CD4-positive, alpha-beta T cell (primary cell): ENCODE measurements at regions not wholly inside any gene's neighbourhood (a gene's known extent, or its start where the extent isn't known, plus 50 kb on each side); places are given as distances from the start of the nearest gene placed in this dataset.

Source experiments
- ATAC-seq: fragments of 200-7000 bp; cut with Tn5 transposase; one replicate; pipeline ENCODE4 v1.10.0; 2022; ENCODE audit warnings: mild to moderate bottlenecking; ENCODE audit not compliant: poor library complexity
- CTCF ChIA-PET: fragments of 350-600 bp; sonication (Branson Sonifier 250); formaldehyde crosslinking; loops from one replicate; lab custom pipeline; 2021; ENCODE audit warnings: antibody characterized with exemption, inconsistent platforms; lab: Charles Lee
- POLR2A ChIA-PET: fragments of 350-600 bp; sonication (Branson Sonifier 250); formaldehyde crosslinking; loops from one replicate; lab custom pipeline; 2021; ENCODE audit warnings: antibody characterized with exemption, inconsistent platforms; lab: Charles Lee
- DNase-seq, 14 experiments: peaks; one replicate each; pipeline ENCODE4 v3.0.0-alpha.2; 2013 to 2020; ENCODE audit warnings: mixed read lengths in 2 of 14
- H3K27ac ChIP-seq, 2 donors: one replicate each; pipeline versions ENCODE4 v1.5.1 to v1.7.0; 2013; ENCODE audit warnings: low read length in 2 of 2, low read depth in 1 of 2, mild to moderate bottlenecking in 1 of 2
- H3K27me3 ChIP-seq, 2 experiments: 1 replicate in 1 of 2; 2 replicates in 1 of 2; pipeline versions ENCODE4 v1.6.1 to v1.7.0; 2013; ENCODE audit warnings: low read length in 2 of 2, control low read depth in 1 of 2, mild to moderate bottlenecking in 1 of 2, moderate library complexity in 1 of 2; ENCODE audit not compliant: insufficient read depth in 2 of 2, control insufficient read depth in 1 of 2
- H3K36me3 ChIP-seq: one replicate; pipeline ENCODE4 v1.6.1; 2013; ENCODE audit warnings: low read length, control low read depth; ENCODE audit not compliant: insufficient read depth
- H3K4me1 ChIP-seq: one replicate; pipeline ENCODE4 v1.6.1; 2013; ENCODE audit warnings: low read length, control low read depth; ENCODE audit not compliant: insufficient read depth
- H3K4me3 ChIP-seq: one replicate; pipeline ENCODE4 v1.5.1; 2013; ENCODE audit warnings: mild to moderate bottlenecking, low read length, moderate library complexity
- H3K9me3 ChIP-seq, 2 experiments: 1 replicate in 1 of 2; 2 replicates in 1 of 2; pipeline versions ENCODE4 v1.6.1 to v1.7.0; 2013; ENCODE audit warnings: low read length in 2 of 2, mild to moderate bottlenecking in 2 of 2, control low read depth in 1 of 2, moderate library complexity in 1 of 2; ENCODE audit not compliant: control insufficient read depth in 1 of 2, insufficient read depth in 1 of 2
- H3K27ac Mint-ChIP-seq: one replicate; pipeline ENCODE4 v1.8.0; 2020; ENCODE audit warnings: mixed read lengths
- H3K27me3 Mint-ChIP-seq: one replicate; pipeline ENCODE4 v1.8.0; 2021; ENCODE audit warnings: mixed read lengths
- H3K36me3 Mint-ChIP-seq: one replicate; pipeline ENCODE4 v1.8.0; 2021; ENCODE audit warnings: low read depth, mixed read lengths
- H3K4me1 Mint-ChIP-seq: one replicate; pipeline ENCODE4 v1.8.0; 2021; ENCODE audit warnings: low read depth, mixed read lengths
- H3K4me3 Mint-ChIP-seq: one replicate; pipeline ENCODE4 v1.8.0; 2020; ENCODE audit warnings: mild to moderate bottlenecking, mixed read lengths
- H3K9me3 Mint-ChIP-seq: one replicate; pipeline ENCODE4 v1.8.0; 2020; ENCODE audit warnings: mixed read lengths
- CTCF ChIP-seq: fragments of 200-600 bp; IDR thresholded peaks from one replicate; pipeline ENCODE4 v1.8.0; 2022; ENCODE audit warnings: antibody characterized with exemption, mild to moderate bottlenecking
- intact Hi-C, 2 experiments: fragments of 100-400 bp; cut with DNase I in 1 of 2; cut with micrococcal nuclease in 1 of 2; formaldehyde crosslinking; loops; one replicate each; pipeline versions ENCODE4 v1.15.1 to v1.9.0; 2023 to 2025; cut with DNase I, micrococcal nuclease

- Mint-ChIP-seq H3K36me3 (no peaks in the 10 kb centered on the region), H3K4me1 (no peaks in the 10 kb centered on the region), H3K27me3 (no peaks in the 10 kb centered on the region), H3K27ac (no peak overlapping the region), H3K9me3 (no peaks in the 10 kb centered on the region), H3K4me3 (no peak overlapping the region)
- no peak overlapping the region for H3K27ac ChIP-seq
- CTCF ChIA-PET: no interaction called here
- no peak for DNase-seq
- H3K36me3 ChIP-seq: no peaks in the 10 kb centered on the region
- H3K4me1 ChIP-seq: no peaks in the 10 kb centered on the region
- POLR2A ChIA-PET: no interaction called here
- no peak for TF ChIP-seq CTCF
- ATAC-seq: no peak
- H3K4me3 ChIP-seq: no peak overlapping the region
- no peaks in the 10 kb centered on the region for H3K27me3 ChIP-seq
- intact Hi-C loops: no loop called here
- H3K9me3 ChIP-seq: no peaks in the 10 kb centered on the region
Measured at GRCh38 chr5:92561411-92561959, 1019.5 kb downstream of the NR2F1-AS1 start.

- H3K4me1 ChIP-seq: no peaks in the 10 kb centered on the region
- ChIA-PET POLR2A (no interaction called here), CTCF (no interaction called here)
- intact Hi-C loops: no loop called here
- no peak overlapping the region for H3K4me3 Mint-ChIP-seq
- H3K27ac Mint-ChIP-seq: no peak overlapping the region
- H3K9me3 ChIP-seq: no peaks in the 10 kb centered on the region
- no peak overlapping the region for H3K27ac ChIP-seq
- H3K4me3 ChIP-seq: no peak overlapping the region
- no peaks in the 10 kb centered on the region for H3K27me3 Mint-ChIP-seq
- H3K36me3 Mint-ChIP-seq: no peaks in the 10 kb centered on the region
- TF ChIP-seq CTCF: no peak
- DNase-seq (no peak), ATAC-seq (no peak)
- H3K36me3 ChIP-seq: no peaks in the 10 kb centered on the region
- H3K27me3 ChIP-seq: no peaks in the 10 kb centered on the region
- H3K4me1 Mint-ChIP-seq: no peaks in the 10 kb centered on the region
- no peaks in the 10 kb centered on the region for H3K9me3 Mint-ChIP-seq
Measured at GRCh38 chr5:92560698-92561401, 1020.2 kb downstream of the NR2F1-AS1 start.

GRCh38 chr5:92559781-92560180, 1021.2 kb downstream of the NR2F1-AS1 start:
- intact Hi-C loops: no loop called here
- ChIA-PET POLR2A (no interaction called here), CTCF (no interaction called here)
- H3K4me3 Mint-ChIP-seq: no peak overlapping the region
- ATAC-seq (no peak), DNase-seq (no peak)
- H3K9me3 Mint-ChIP-seq: no peaks in the 10 kb centered on the region
- Histone ChIP-seq H3K36me3 (no peaks in the 10 kb centered on the region), H3K4me1 (no peaks in the 10 kb centered on the region), H3K27me3 (no peaks in the 10 kb centered on the region), H3K27ac (no peak overlapping the region), H3K9me3 (no peaks in the 10 kb centered on the region), H3K4me3 (no peak overlapping the region)
- no peaks in the 10 kb centered on the region for H3K36me3 Mint-ChIP-seq
- no peaks in the 10 kb centered on the region for H3K27me3 Mint-ChIP-seq
- H3K27ac Mint-ChIP-seq: no peak overlapping the region
- no peaks in the 10 kb centered on the region for H3K4me1 Mint-ChIP-seq
- no peak for TF ChIP-seq CTCF
